PC-9 (cell line): ENCODE measurements at regions not wholly inside any gene's neighbourhood (a gene's known extent, or its start where the extent isn't known, plus 50 kb on each side); places are given as distances from the start of the nearest gene placed in this dataset.

Source experiments
- CTCF ChIP-seq: fragments of 200-600 bp; sonication (generic); conservative IDR thresholded peaks from 2 replicates; pipeline ENCODE4 v1.6.1; 2017; ENCODE audit warnings: mixed run types, antibody characterized with exemption, mild to moderate bottlenecking, moderate library complexity
- EZH2 ChIP-seq: fragments of 200-600 bp; sonication (generic); IDR thresholded peaks from 2 replicates; pipeline ENCODE4 v1.8.0; 2017; ENCODE audit warnings: antibody characterized with exemption, low read depth

GRCh38 chr18:60893355-60894097 is 439.7 kb upstream of the CDH20 start:
- TF ChIP-seq CTCF = no peak
- TF ChIP-seq EZH2 = no peak
